ENCODE measurements at regions not wholly inside any gene's neighbourhood (a gene's known extent, or its start where the extent isn't known, plus 50 kb on each side); places are given as distances from the start of the nearest gene placed in this dataset.
"Not testable (repeated sequence)": the region's sequence is repeated elsewhere in the genome, so short reads cannot be mapped to it uniquely, and the experiment has no call there.

DNA sequence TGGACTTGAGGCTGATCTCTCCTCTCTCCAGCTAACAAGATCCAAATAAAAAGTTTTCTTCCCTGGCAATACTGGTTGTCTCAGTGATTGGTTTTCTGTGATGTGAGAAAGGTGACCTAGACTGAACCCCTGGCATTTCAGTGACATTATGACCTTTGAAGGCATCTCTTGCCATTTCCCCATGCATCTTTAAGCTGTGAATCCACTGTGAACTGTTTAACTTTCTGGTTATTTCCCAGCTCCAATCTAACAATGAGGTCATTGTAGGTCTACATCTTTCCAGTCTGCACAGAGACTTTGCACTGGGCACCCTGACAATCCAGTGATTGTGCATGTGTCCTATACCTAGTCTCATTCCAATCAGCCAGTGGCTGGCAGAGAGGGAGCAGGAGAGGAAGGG, 155.9 kb upstream of the NUDT4 start:
- DNase-seq = no peak

DNA sequence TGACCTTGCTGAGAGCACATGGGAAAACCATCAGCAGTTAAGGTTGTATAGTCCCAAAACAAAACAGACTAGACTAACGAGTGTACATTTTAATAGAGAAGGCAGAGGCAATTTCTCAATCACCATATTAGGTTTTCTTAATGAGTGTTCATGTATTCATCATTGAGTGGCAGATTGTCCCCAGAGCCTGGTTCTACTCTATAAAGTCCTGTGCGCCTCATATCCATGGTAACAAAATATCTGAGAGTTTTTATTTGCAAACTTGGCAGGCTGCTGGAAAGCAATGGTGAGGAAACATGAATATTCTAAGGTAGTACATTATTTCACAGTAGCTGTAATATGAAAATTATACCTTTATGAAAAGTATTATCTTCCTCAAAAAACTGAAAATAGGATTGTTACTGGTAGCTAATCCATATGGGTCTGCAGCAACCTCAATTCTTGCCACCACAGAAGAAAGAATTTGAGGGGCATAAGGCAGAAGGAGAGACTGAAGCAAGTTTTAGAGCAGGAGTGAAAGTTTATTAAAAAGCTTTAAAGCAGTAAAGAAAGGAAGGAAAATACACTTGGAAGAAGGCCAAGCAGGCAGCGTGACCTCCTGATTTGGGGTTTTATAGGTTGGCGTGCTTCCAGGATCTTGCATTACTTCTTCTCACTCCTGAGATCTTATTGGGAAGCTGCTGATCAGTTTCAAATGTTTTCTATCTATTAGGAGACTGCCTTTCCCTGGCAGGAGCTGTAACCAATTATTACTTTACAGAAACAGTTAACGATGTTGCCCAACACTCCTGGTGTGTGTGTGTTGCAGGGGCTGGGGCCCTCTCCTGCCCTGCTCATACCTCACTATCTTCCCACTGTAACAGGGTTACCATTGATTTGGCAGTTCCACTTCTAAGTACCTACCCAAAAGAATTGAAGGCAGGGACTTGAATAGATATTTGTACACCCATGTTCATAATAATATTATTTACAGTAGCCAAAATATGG, 154.0 kb upstream of the NUDT4 start:
- no peak for DNase-seq

DNA sequence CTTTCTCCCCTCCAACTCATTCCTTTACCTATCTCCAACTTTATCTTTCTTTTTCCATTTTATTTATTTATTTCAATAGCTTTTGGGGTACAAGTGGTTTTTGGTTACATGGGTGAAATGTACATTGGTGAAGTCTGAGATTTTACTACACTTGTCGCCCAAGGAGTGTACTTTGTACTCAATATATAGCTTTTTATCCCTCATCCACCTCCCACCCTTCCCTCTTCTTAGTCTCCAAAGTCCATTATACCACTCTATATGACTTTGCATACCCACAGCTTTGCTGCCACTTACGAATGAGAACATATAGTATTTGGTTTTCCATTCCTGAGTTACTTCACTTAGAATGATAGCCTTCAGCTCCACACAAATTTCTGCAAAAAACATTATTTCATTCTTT, 152.6 kb upstream of the NUDT4 start:
- no peak for DNase-seq

DNA sequence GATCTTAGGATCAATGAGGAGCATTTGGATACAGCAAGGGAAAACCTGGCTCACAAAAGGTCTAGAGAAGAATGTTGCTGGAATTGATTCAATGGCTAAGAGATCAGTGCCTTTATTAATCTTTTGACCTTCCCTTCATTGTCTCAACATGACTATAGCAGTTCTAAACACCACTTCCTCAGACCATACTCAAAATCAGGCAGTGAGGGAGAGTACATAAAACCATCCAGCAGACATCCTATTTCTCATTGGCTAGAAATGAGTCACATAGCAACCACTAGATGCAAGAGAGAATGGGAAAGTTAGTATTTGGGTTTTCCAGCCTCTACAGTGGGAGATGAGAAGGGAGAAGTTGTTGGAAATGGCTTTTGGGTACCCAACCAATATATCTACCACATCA, 151.4 kb upstream of the NUDT4 start:
- DNase-seq = no peak

DNA sequence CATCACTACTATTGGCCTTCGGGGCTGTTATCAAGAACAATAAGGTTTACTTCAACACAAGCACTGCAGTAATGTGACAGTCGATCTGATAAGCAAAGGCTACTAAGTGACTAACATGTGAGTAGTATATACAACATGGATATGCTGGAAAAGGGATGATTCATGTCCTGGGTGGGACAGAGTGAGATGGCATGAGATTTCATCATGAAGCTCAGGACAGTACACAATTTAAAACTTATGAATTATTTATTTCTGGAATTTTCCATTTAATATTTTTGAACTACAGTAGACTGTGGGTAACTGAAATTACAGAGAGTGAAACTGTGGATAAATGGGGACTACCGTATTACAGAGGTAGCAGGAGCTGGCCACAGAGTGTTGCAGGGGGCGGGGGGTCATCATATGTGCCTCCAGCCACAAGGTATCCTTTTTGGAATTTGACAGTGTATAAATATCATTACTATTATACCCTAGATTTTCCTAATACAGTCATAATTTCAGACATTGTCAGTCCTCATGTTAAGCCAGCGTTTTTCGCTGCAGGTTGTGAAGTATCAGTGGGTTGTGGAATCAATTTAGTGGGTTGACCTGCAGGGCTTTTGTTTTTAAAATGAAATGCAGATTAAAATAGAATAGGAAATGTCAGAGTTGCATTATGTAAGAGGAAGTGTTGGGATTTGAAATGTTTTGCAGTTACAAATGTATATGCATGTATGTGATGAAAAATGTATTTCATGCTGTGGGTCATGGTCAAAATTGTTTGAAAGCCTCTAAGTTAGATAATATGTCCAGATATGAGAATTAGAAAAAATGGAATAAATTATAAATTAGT, 148.0 kb upstream of the NUDT4 start:
- DNase-seq = no peak

DNA sequence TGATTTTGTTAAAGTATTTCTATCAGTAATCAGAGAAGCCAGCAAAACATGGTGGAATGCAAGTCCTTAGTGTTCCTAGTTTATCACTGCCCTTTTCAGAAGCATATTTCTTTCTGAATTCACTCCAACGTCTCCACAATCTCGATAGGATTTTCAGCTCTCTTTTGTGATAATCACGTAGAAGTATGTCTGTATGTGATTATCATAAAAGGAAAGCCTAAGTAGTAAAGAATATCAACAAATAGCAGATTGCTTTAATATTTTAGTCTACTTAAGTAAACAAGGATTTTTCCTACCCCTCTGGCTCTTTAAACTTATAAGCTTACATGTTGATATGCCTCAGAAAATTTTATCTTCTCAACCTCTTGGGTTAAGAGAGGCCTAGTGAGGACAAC, 147.4 kb upstream of the NUDT4 start:
- DNase-seq = no peak

DNA sequence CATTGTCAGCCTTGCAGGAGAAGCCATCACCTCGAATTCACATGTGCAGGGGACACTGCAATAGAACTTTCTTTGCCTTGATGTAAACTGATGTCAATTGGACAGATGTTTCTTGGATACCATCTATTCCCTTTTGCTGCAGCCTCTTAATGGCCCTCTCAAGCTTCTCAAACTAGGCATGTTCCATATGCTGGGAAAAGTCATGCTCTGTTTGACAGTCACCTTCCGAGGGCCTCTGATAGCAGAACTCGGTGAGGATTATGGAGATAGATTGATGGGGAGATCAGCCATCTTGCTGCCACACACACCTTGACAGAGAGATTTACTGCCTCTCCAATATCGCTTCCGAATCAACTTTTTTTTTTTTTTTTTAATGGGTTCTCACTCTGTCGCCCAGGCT, 145.8 kb upstream of the NUDT4 start:
- DNase-seq = no peak

DNA sequence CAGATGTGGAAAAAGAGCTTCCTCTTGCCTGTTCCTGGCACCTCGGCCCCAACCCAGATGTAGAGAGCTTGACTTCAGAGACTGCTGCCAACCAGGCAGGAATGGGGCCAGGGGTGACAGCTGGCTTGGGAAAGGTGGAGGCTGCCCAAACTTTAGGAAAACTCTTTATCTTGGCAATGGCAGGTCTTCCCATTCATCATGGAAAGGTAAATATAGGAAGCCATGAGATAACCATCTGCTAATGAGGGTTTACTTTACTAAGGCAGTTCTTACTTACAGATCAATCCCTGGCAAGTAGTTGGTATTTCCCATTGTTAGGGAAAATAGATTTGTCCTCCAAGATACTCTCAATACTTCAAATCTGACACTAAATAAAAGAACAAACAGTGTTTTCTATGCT, 143.1 kb upstream of the NUDT4 start:
- no peak for DNase-seq

DNA sequence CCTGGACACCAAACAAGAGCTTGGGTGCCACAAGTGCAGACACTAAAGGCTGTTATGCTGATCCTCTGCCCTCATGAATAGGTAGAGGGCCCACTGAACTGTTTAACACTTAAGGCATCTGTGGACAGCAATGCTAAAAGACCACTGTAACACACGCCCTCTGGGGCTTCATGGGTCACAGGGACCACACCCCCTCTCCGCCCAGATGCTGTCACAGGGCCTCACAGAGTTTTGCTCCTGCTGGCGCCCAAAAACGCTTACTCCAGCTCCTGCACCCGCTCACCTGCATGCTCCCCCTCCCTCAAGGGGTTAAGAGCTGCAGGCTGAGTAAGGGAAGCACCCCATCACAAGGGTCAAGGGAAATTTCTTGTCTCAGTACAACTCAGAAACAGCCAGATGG, 141.8 kb upstream of the NUDT4 start:
- no peak for DNase-seq

DNA sequence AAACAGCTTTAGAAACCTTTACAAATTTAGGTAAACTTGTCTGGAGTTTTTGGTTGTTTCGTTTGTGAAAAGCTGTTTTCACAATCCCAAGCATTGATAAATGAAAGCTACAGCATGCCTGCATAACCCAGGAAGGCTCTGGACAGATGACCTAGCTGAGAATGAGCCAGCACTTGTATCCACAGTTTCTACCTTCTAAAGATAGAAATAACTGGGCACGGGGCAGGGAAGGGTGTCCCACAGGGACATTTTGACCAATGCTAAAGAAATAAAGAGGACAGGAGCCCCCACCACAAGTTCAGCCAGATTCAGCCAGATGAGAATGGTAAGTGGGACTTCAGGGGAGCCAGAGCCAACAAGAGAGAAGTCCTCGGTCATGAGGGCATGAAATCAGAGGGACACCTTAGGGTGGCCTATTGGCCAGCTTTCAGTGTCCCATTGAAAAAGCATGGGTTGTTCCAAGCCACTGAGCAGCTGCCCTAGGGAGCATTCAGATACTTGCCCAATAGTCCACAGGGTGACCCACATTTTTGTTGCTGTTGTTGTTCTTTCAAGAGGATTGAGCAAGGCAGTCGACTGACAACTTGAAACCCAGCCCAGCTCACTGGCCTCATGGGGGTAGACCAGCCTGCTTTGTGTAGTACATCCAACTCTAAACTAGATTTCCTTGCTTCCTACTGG, 140.3 kb upstream of the NUDT4 start:
- no peak for DNase-seq

DNA sequence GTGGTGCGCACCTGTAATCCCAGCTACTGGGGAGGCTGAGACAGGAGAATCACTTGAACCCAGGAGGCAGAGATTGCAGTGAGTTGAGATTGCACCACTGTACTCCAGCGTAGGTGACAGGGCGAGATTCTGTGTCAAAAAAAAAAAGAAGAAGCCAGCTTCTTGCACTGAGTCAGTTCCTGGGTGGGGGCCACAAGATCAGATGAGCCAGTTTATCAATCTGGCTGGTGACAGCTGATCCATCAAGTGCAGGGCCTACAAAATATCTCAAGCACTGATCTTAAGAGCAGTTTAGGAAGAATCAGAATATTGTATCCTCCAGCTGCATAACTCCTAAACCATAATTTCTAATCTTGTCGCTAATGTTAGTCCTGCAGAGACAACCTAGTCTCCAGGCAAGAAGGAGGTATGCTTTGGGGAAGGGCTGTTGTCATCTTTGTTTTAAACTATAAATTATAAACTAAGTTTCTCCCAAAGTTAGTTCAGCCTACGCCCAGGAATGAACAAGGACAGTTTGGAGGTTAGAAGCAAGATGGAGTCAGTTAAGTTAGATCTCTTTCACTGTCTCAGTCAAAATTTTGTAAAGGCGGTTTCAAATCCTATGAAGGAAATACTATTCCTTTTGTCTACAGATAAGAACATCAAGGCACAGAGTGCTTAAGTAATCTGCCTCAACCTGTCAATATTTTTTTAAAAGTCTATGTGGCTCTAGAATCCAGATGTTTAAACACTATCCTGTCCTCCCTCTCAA, 139.0 kb upstream of the NUDT4 start:
- not testable (repeated sequence) for DNase-seq

DNA sequence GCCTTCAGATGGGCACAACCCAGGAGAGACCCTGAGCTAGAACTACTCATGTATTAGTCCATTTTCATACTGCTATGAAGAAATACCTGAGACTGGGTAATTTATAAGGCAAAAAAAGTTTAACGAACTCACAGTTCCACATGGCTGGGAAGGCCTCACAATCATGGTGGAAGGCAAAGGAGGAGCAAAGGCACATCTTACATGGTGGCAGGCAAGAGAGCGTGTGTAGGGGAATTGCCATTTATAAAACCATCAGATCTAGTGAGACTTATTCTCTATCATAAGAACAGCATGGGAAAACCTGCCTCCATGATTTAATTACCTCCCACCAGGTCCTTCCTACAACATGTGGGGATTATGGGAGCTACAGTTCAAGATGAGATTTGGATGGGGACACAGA, 137.9 kb upstream of the NUDT4 start:
- DNase-seq = not testable (repeated sequence)

DNA sequence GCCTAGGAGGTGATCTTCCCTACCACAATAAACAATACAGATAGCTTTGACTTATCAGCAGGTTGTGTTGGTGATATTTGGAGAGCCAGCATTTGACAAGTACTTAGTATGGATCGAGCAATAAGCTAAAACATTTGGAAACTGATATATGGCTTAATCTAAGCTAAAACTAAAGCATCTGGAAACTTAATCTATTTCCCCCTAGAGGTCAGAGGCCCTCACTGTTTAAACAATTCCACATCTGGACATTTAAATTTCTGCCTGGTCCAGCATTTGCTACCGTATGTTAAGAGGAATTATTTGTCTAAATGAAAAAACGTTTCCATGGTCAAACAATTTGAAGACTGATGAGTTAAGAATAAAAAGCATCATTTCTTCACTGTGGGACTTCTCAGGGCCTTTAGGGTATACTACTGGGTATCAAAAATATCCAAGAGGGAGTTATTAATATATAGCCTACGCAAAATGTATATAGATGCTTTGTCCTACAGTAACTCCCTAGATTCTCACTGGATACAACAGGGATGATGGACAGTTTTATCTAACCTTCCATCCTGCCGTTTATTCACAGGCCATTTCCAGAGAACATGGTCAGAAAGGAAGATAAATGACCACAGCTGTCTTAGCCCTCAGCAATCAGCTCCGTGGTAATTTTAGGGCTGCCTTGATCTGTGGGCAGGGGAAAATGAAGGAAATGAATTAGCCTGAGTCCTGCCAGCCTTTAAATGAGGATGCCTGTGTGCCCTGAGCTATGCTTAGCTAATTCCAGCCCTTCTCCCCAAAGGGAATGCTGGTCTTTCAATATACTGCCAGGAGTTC, 135.4 kb upstream of the NUDT4 start:
- no peak for DNase-seq

DNA sequence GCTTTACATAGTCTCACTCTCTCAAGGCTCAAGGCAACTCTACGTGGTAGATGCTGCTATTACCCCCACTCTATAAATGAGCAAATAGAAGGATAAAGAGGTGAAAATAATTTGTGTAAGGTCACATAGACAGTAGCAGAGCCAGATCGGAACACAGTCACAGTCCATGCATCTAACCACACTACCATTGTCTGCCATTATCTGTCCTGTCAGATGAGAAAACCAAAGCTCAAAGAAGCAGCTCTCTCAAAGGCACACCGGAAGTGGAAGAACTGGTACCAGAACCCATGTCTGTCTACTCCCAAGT, 134.4 kb upstream of the NUDT4 start:
- DNase-seq = no peak

DNA sequence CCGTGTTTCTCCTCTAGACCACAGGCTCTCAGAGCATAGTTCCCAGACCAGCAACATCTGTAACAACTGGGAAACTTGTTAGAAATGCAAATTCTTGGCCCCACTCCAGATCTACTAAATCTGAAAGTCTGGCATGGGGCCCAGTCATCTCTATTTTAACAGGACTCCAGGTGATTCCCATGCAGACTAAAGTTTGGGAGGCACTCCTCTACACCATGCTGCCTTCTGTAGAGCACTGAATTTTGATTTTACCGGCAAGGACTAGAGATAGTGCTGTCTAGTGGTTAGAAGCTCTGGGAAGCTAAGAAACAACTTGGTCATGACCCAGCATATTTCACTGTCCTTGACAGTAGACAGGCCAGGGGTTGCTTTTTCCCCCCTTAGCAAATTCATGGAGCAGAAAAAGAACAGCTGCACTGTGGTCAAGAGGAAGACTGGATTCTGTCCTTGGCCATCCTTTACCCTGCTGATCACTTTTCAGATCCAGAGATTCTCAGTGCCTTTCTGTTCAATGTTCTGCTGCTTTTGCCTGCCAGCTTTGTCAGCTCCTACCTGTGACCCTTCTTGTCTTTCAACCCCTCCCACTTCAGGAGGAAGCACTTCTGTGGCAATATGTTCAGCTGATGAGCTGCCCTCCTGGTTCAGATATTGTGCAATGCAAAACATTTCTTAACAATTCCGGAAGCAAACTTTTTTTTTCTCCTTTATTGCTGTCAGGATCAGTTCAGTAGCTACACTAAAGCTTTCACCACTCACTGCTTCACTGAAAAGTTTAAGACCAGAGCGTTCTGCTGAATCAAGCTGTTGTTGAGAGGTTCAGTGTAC, 133.8 kb upstream of the NUDT4 start:
- DNase-seq = no peak

DNA sequence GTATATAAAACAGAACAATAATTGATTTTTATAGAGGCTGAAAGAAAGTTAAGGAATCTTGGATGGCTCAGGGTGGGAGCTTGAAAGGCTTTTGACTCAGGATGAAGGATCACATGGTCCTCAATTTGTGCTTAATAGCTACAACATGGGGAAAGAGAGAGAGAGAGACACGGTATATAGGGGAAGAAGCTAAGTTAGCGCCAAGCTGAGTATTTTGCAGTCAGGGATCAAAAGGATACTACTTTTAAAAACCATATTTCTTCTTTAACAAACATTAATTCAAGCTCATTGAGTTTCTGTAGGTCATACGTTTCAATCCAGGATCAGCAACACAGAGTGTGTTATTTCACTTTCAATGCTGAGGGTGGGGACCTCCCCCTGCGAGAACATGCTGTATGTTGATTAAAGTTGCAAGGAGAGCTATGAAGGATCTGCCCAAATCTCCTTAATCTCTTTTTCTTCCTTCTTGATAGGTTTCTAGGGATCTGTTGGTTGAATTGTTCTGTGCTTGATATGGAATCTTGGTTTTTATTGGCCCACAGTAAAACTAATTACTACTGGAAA, 133.1 kb upstream of the NUDT4 start:
- DNase-seq = no peak

DNA sequence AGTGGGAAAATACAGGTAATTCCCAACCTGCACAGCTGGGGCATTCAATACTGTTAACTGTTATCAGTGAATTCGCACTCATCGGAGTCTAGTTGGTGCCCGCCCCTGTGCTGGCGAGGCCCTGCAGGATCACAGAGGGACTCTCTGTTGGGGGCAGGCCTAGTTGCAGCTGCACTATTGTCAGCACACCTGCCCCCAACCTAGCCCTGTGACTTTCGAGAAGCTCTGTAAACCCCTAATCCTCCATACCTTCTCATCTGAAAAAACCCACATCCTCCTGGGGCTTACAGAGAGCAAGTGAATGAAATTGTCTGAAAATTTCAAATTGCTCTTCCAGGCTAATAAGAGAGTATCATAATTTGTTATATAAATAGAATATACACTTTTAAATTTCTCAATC, 132.2 kb upstream of the NUDT4 start:
- no peak for DNase-seq

DNA sequence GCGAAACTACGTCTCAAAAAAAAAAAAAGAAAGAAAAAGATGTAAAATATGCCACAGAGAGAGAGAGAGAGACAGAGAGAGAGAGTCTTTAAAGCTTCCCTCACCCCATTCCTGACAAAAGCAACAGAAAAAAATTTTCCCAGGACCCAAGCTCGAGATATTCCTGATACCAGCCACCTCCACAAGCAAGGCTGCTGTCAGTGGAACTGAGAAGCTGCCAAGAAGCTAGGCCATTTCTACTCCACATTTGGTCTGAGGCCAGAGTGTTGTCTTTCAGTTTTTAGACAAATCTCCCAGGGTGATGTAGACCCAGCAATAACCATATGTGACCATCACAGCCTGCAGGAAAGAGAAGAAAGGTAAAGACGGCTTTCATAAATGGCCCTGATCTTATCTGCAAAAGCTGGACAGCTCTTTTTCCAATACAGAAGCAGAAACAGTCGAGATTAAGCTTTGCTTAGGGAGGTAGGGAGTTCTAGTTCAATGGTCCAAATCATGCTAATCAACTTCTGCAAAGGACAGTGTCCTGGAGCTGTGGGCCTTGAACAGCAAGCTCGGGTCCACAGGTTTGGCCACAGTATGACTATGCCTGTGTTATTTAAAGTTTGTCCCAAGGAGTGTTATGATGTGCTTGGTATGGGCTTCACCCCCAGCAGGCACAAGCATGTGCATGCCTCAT, 130.3 kb upstream of the NUDT4 start:
- DNase-seq = no peak

DNA sequence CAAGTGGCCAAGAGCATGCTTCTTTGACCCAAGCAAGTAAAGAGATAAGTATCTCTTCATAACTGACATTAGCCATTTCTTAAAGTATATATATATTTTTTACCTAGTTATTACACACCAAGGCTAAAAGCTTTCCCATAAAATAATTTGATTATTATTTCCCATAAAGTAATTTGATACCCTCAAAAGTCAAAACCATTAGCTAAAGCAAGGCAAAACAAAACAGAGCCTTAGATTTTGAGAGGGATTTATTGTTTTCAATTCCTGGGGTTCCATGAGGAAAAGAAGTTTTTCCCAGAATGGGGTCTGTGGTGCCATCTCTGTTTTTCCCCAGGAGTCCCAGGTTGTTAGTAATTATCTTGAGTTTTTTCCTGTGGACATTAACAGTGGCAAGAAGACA, 125.5 kb upstream of the NUDT4 start:
- DNase-seq = no peak

DNA sequence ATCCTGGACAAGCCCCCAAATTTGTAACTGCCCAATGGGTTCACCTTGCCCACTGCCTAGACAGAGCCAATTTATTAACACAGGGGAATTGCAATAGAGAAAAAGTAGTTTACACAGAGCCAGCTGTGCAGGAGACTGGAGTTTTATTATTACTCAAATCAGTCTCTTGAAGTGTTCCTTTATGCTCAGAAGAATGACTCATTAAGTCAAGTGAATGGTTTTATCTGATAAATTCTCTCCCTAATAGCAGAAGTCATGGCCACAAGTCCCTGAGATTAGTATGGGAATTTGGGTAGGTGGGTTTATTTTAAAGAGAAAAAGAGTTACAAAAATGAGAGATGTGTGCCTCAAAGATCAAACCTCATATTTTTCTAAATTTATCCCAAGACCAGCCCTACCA, 122.8 kb upstream of the NUDT4 start:
- no peak for DNase-seq

All from activated T-cell treated with anti-CD3 and anti-CD28 coated beads, Interleukin-2, amount 50 U/mL, for 48 hours (primary cell).